ENCODE measurements at regions not wholly inside any gene's neighbourhood (a gene's known extent, or its start where the extent isn't known, plus 50 kb on each side); places are given as distances from the start of the nearest gene placed in this dataset.

- TF ChIP-seq CTCF (IDR thresholded peaks at IDR 0.05): no peak
- TF ChIP-seq ZBTB33 (IDR thresholded peaks at IDR 0.05; ENCODE audit: borderline replicate concordance, low read depth): no peak
- no peak for TF ChIP-seq EP300 (IDR thresholded peaks at IDR 0.05; ENCODE audit: borderline replicate concordance in 1 of 2, low read depth in 1 of 2, low read length in 1 of 2)
- TF ChIP-seq MXI1 (IDR thresholded peaks at IDR 0.05; ENCODE audit: low read depth, low read length): no peak
- no peak for TF ChIP-seq FOXM1 (IDR thresholded peaks at IDR 0.05; ENCODE audit: low read depth)
- no peak for TF ChIP-seq TCF12 (IDR thresholded peaks at IDR 0.05)
- TF ChIP-seq FOSL2 (IDR thresholded peaks at IDR 0.05; ENCODE audit: borderline replicate concordance, low read depth): no peak
- no peak for TF ChIP-seq POLR2AphosphoS5 (IDR thresholded peaks at IDR 0.05; ENCODE audit: low read depth, low read length)
- TF ChIP-seq USF2 (IDR thresholded peaks at IDR 0.05; ENCODE audit: borderline replicate concordance, low read depth, low read length): no peak
- no peak for TF ChIP-seq TEAD4 (IDR thresholded peaks at IDR 0.05; ENCODE audit: borderline replicate concordance, insufficient read depth)
- TF ChIP-seq YY1 (IDR thresholded peaks at IDR 0.05; ENCODE audit: low read depth): no peak
These were observed 260.3 kb upstream of the MOCS1 start for GRCh38 chr6:40194447-40195170.
